ENCODE measurements at regions not wholly inside any gene's neighbourhood (a gene's known extent, or its start where the extent isn't known, plus 50 kb on each side); places are given as distances from the start of the nearest gene placed in this dataset.
"Not testable (repeated sequence)": the region's sequence is repeated elsewhere in the genome, so short reads cannot be mapped to it uniquely, and the experiment has no call there.

GRCh38 chr18:9020221-9020620 is 82.3 kb upstream of the NDUFV2 start:
- no peak for DNase-seq (ENCODE audit: extremely low spot score)
- H3K36me3 ChIP-seq, result no peaks in the 10 kb centered on the region
- intact Hi-C loops (cut with DNase I), result no loop called here
- 76% methylated on average over 3 of the region's 3 CpGs for WGBS
- TF ChIP-seq EP300 (IDR thresholded peaks at IDR 0.05) (no peak), POLR2AphosphoS5 (IDR thresholded peaks at IDR 0.05) (no peak), POLR2A (IDR thresholded peaks at IDR 0.05; ENCODE audit: low read depth) (no peak), CTCF (IDR thresholded peaks at IDR 0.05) (no peak)
- no peak overlapping the region for H3K27ac ChIP-seq (replicated peaks in 1 of 4)
- no peak overlapping the region for H3K4me3 ChIP-seq
- peaks cover 15 to 20% (median 18%) of the 10 kb centered on the region in 4 donors for H3K4me1 ChIP-seq
- H3K9me3 ChIP-seq, result no peaks in the 10 kb centered on the region
- H3K27me3 ChIP-seq, result no peaks in the 10 kb centered on the region

GRCh38 chr18:9021458-9021857 is 81.0 kb upstream of the NDUFV2 start:
- Histone ChIP-seq H3K27ac (replicated peaks in 1 of 4) (no peak overlapping the region), H3K4me3 (no peak overlapping the region), H3K9me3 (no peaks in the 10 kb centered on the region), H3K27me3 (no peaks in the 10 kb centered on the region), H3K36me3 (no peaks in the 10 kb centered on the region), H3K4me1 (peaks cover 15 to 17% (median 16%) of the 10 kb centered on the region in 4 donors)
- TF ChIP-seq POLR2AphosphoS5 (IDR thresholded peaks at IDR 0.05) (no peak), CTCF (IDR thresholded peaks at IDR 0.05) (no peak), EP300 (IDR thresholded peaks at IDR 0.05) (no peak), POLR2A (IDR thresholded peaks at IDR 0.05; ENCODE audit: low read depth) (no peak)
- WGBS, result 97% methylated on average over 3 of the region's 3 CpGs
- intact Hi-C loops (cut with DNase I), result no loop called here
- no peak for DNase-seq (ENCODE audit: extremely low spot score)

- Histone ChIP-seq H3K27me3 (no peaks in the 10 kb centered on the region), H3K4me1 (peaks cover 4 to 6% (median 5%) of the 10 kb centered on the region in 4 donors), H3K4me3 (no peak overlapping the region), H3K9me3 (no peaks in the 10 kb centered on the region), H3K27ac (replicated peaks in 1 of 4) (peak overlapping the region in 2 of 4 donors; percentile 3 to 22), H3K36me3 (no peaks in the 10 kb centered on the region)
- 71% methylated on average over 8 of the region's 8 CpGs for WGBS
- DNase-seq (ENCODE audit: extremely low spot score), result no peak
- intact Hi-C loops (cut with DNase I), result no loop called here
- TF ChIP-seq EP300 (IDR thresholded peaks at IDR 0.05) (no peak), CTCF (IDR thresholded peaks at IDR 0.05) (no peak), POLR2AphosphoS5 (IDR thresholded peaks at IDR 0.05) (no peak), POLR2A (IDR thresholded peaks at IDR 0.05; ENCODE audit: low read depth) (no peak)
Observed at GRCh38 chr18:9022397-9023155, 79.9 kb upstream of the NDUFV2 start.

GRCh38 chr18:9024031-9024646 is 78.4 kb upstream of the NDUFV2 start:
- DNase-seq (ENCODE audit: extremely low spot score); H3K27me3 ChIP-seq; H3K36me3 ChIP-seq; H3K9me3 ChIP-seq; H3K27ac ChIP-seq (replicated peaks in 1 of 4); H3K4me1 ChIP-seq; H3K4me3 ChIP-seq; intact Hi-C loops (cut with DNase I): not testable (repeated sequence)
- WGBS, result 100% methylated on average over 1 of the region's 18 CpGs

GRCh38 chr18:9025091-9025838 is 77.2 kb upstream of the NDUFV2 start:
- Histone ChIP-seq H3K36me3 (no peaks in the 10 kb centered on the region), H3K4me1 (no peaks in the 10 kb centered on the region), H3K27me3 (no peaks in the 10 kb centered on the region), H3K4me3 (no peak overlapping the region), H3K27ac (replicated peaks in 1 of 4) (no peak overlapping the region), H3K9me3 (no peaks in the 10 kb centered on the region)
- no peak for DNase-seq (ENCODE audit: extremely low spot score)
- intact Hi-C loops (cut with DNase I), result no loop called here
- 52% methylated on average over 4 of the region's 4 CpGs for WGBS
- TF ChIP-seq CTCF (IDR thresholded peaks at IDR 0.05) (no peak), EP300 (IDR thresholded peaks at IDR 0.05) (no peak), POLR2A (IDR thresholded peaks at IDR 0.05; ENCODE audit: low read depth) (no peak), POLR2AphosphoS5 (IDR thresholded peaks at IDR 0.05) (no peak)
